K562 (cell line): ENCODE measurements at regions not wholly inside any gene's neighbourhood (a gene's known extent, or its start where the extent isn't known, plus 50 kb on each side); places are given as distances from the start of the nearest gene placed in this dataset.
A peak's percentile ranks its signal among the peaks of the same experiment; 100 is the strongest.

Source experiments
- ATAC-seq: fragments of 200-7000 bp; cut with Tn5 transposase; 3 replicates; pipeline ENCODE4 v1.9.1; 2020; ENCODE audit warnings: moderate library complexity
- BruUV-seq: library from RNA; stranded (reverse); fragments of 400-500 nt; replicated peaks from 2 replicates; lab custom pipeline; 2021; lab: Mats Ljungman, UMichigan
- CTCF ChIA-PET: fragments of 300-600 bp; formaldehyde crosslinking; extraction: SDS; loops from one replicate; lab custom pipeline; 2021; ENCODE audit warnings: low intra/inter-chr PET ratio; lab: Yijun Ruan, JAX
- POLR2A ChIA-PET: fragments of 300-600, 350-650 bp; sonication (Branson Sonifier 250); formaldehyde crosslinking; extraction: SDS; loops from one replicate; lab custom pipeline; 2021; ENCODE audit warnings: antibody characterized with exemption, inconsistent platforms; lab: Yijun Ruan, JAX
- DNase-seq, 4 experiments: peaks; one replicate each; pipeline versions ENCODE4 v3.0.0 to v3.0.0-alpha.2; 2011 to 2018; ENCODE audit warnings: low spot score in 3 of 4, mixed read lengths in 3 of 4; ENCODE audit errors: extremely low read depth in 1 of 4
- FAIRE-seq: peaks from 2 replicates; lab custom pipeline; 2011; peaks lifted over from hg19 to GRCh38; lab: Jason Lieb, UNC
- H2AFZ ChIP-seq: 2 replicates; pipeline ENCODE4 v1.6.0; 2011; ENCODE audit warnings: low read depth, low read length, control low read depth, inconsistent platforms
- H3K27ac ChIP-seq: fragments of 200-600 bp; 3 replicates; pipeline ENCODE4 v1.8.0; 2011; ENCODE audit warnings: low read depth, mild to moderate bottlenecking, control low read depth, inconsistent platforms, low read length, moderate library complexity, mixed read lengths; ENCODE audit errors: extremely low read depth
- H3K27me3 ChIP-seq, 2 experiments: fragments of 300-600 bp in 1 of 2; 2 replicates in 1 of 2; 3 replicates in 1 of 2; pipeline versions ENCODE4 v1.6.0 to v1.8.0; 2011; ENCODE audit warnings: inconsistent platforms in 2 of 2, low read length in 2 of 2, mild to moderate bottlenecking in 1 of 2, mixed read lengths in 1 of 2, moderate library complexity in 1 of 2; ENCODE audit not compliant: control insufficient read depth in 2 of 2, insufficient read depth in 2 of 2
- H3K36me3 ChIP-seq: fragments of 300-600 bp; 3 replicates; pipeline ENCODE4 v1.8.0; 2011; ENCODE audit warnings: mild to moderate bottlenecking, low read length, inconsistent platforms; ENCODE audit not compliant: control insufficient read depth, insufficient read depth
- H3K4me1 ChIP-seq, 2 experiments: fragments of 200-600 bp in 1 of 2; replicated peaks in 1 of 2; 2 replicates in 1 of 2; 3 replicates in 1 of 2; pipeline versions ENCODE4 v1.5.1 to v1.8.0; 2011; ENCODE audit warnings: inconsistent platforms in 2 of 2, low read length in 2 of 2, mild to moderate bottlenecking in 1 of 2, mixed read lengths in 1 of 2, moderate library complexity in 1 of 2; ENCODE audit not compliant: control insufficient read depth in 2 of 2, insufficient read depth in 2 of 2
- H3K4me2 ChIP-seq: 2 replicates; pipeline ENCODE4 v1.6.1; 2011; ENCODE audit warnings: low read length, control low read depth, inconsistent platforms, mixed read lengths; ENCODE audit not compliant: insufficient read depth
- H3K4me3 ChIP-seq: fragments of 200-600 bp; sonication (generic), shearing (Covaris generic); 2 replicates; pipeline ENCODE4 v1.5.1; 2016; ENCODE audit warnings: control low read depth, inconsistent platforms
- H3K79me2 ChIP-seq: fragments of 200-600 bp; 3 replicates; pipeline ENCODE4 v1.8.0; 2011; ENCODE audit warnings: low read length, inconsistent platforms; ENCODE audit not compliant: control insufficient read depth, insufficient read depth
- H3K9ac ChIP-seq, 2 experiments: 2 replicates each; pipeline versions ENCODE4 v1.6.0 to v1.6.1; 2011; ENCODE audit warnings: low read depth in 2 of 2, low read length in 2 of 2, control low read depth in 1 of 2, inconsistent platforms in 1 of 2, mild to moderate bottlenecking in 1 of 2, mixed read lengths in 1 of 2; ENCODE audit not compliant: insufficient read depth in 1 of 2
- H3K9me1 ChIP-seq: one replicate; pipeline ENCODE4 v1.6.0; 2011; ENCODE audit warnings: inconsistent platforms, mild to moderate bottlenecking, low read length, moderate library complexity; ENCODE audit not compliant: control insufficient read depth, insufficient read depth
- H3K9me3 ChIP-seq: replicated peaks from 2 replicates; pipeline ENCODE4 v1.5.1; 2011; ENCODE audit warnings: low read depth, low read length, inconsistent platforms; ENCODE audit not compliant: control insufficient read depth, insufficient read depth
- H4K20me1 ChIP-seq: replicated peaks from 2 replicates; pipeline ENCODE4 v1.6.1; 2011; ENCODE audit warnings: low read length, inconsistent platforms, mixed read lengths; ENCODE audit not compliant: control insufficient read depth, insufficient read depth
- CTCF ChIP-seq, 3 experiments: IDR thresholded peaks in 2 of 3; conservative IDR thresholded peaks in 1 of 3; 2 replicates each; pipeline ENCODE4 v1.5.1; 2011 to 2012; ENCODE audit warnings: low read length in 3 of 3, mild to moderate bottlenecking in 3 of 3, control low read depth in 2 of 3, improper control_type of control experiment in 1 of 3, inconsistent platforms in 1 of 3, low read depth in 1 of 3, mixed read lengths in 1 of 3, moderate library complexity in 1 of 3; ENCODE audit not compliant: insufficient read depth in 2 of 3
- MIER1 ChIP-seq: fragments of 450-650 bp; IDR thresholded peaks from 2 replicates; pipeline ENCODE4 v1.6.1; 2016; ENCODE audit warnings: antibody characterized with exemption, mild to moderate bottlenecking, low read depth
- RERE ChIP-seq: sonication (generic); formaldehyde crosslinking; IDR thresholded peaks from 2 replicates; pipeline ENCODE4 v1.8.0; 2023; ENCODE audit warnings: missing genetic modification reagents, mild to moderate bottlenecking, borderline replicate concordance
- RUNX1 ChIP-seq: sonication (generic); IDR thresholded peaks from 2 replicates; pipeline ENCODE4 v1.6.1; 2016; ENCODE audit warnings: antibody characterized with exemption, low read depth
- TAF15 ChIP-seq: fragments of 200-400 bp; formaldehyde crosslinking; IDR thresholded peaks from 2 replicates; pipeline ENCODE4 v1.6.1; 2017; ENCODE audit warnings: mild to moderate bottlenecking, low read depth, low read length, moderate library complexity
- TFAM ChIP-seq: fragments of 250-450 bp; sonication (Bioruptor Pico); conservative IDR thresholded peaks from 2 replicates; pipeline ENCODE4 v1.5.0; 2021; ENCODE audit warnings: mild to moderate bottlenecking, moderate library complexity
- YY1 ChIP-seq, 3 experiments: IDR thresholded peaks; 2 replicates each; pipeline ENCODE4 v1.6.1; 2011; ENCODE audit warnings: low read length in 2 of 3, mild to moderate bottlenecking in 2 of 3, moderate library complexity in 2 of 3, borderline replicate concordance in 1 of 3, control low read depth in 1 of 3, low read depth in 1 of 3; ENCODE audit not compliant: insufficient read depth in 3 of 3, insufficient replicate concordance in 2 of 3, control insufficient read depth in 1 of 3, insufficient read length in 1 of 3; ENCODE audit errors: extremely low read depth in 1 of 3
- ZNF277 ChIP-seq: fragments of 250-450 bp; sonication (Bioruptor Pico); IDR thresholded peaks from 2 replicates; pipeline ENCODE4 v1.8.0; 2022; ENCODE audit warnings: inconsistent platforms, mild to moderate bottlenecking, moderate library complexity, borderline replicate concordance
- ZNF316 ChIP-seq: fragments of 450-650 bp; IDR thresholded peaks from 2 replicates; pipeline ENCODE4 v1.6.1; 2016
- WGBS: fragments of 100-300 bp; shearing (Covaris generic); methylation state at CpG from one replicate; pipeline ENCODE4 v1.1.6; 2016; ENCODE audit warnings: low coverage, mixed read lengths; ENCODE audit not compliant: insufficient coverage; ENCODE audit errors: missing lambda C conversion rate; 5-methylcytosine and 5-hydroxymethylcytosine counted together
- in situ Hi-C: fragments of 300-500 bp; cut with MboI; formaldehyde crosslinking; loops from 4 replicates; pipeline ENCODE4 v1.15.0; 2018; ENCODE audit warnings: inconsistent platforms, mixed read lengths
- intact Hi-C: fragments of 100-400 bp; cut with micrococcal nuclease; formaldehyde crosslinking; loops from 2 replicates; pipeline ENCODE4 v1.14.2; 2022

GRCh38 chr18:33840212-33840593 is 262.2 kb downstream of the ASXL3 start (continued):
- TF ChIP-seq YY1 (IDR thresholded peaks at IDR 0.05; ENCODE audit: borderline replicate concordance in 1 of 3, control insufficient read depth in 1 of 3, extremely low read depth in 1 of 3, insufficient read depth in 3 of 3, insufficient read length in 1 of 3, insufficient replicate concordance in 2 of 3, low read depth in 1 of 3, low read length in 2 of 3) (no peak), ZNF316 (no peak), TFAM (CRISPR knock-in tag) (no peak)

- no peaks in the 10 kb centered on the region for H4K20me1 ChIP-seq
- no peak overlapping the region for H3K9ac ChIP-seq
- H2AFZ ChIP-seq: no peak overlapping the region
- no peaks in the 10 kb centered on the region for H3K9me1 ChIP-seq
- no peaks in the 10 kb centered on the region for H3K36me3 ChIP-seq
- no peaks in the 10 kb centered on the region for H3K79me2 ChIP-seq
- BruUV-seq: no TSS peak
- POLR2A ChIA-PET: interaction anchor here (0.6 kb wide), 1 partner anchor 16 kb away, joined by 3 read pairs; no protein-coding TSS in a partner anchor
- no peaks in the 10 kb centered on the region for H3K9me3 ChIP-seq
- H3K4me3 ChIP-seq: no peak overlapping the region
- CTCF ChIA-PET: interaction anchor here (0.6 to 0.7 kb wide), 2 partner anchors 946 to 1859 kb away, joined by 3 read pairs; no protein-coding TSS in a partner anchor
- no peak for FAIRE-seq
- H3K4me2 ChIP-seq: no peak overlapping the region
- no peaks in the 10 kb centered on the region for H3K4me1 ChIP-seq
- DNase-seq: peak; percentile 31 to 48 (median 37)
- no peak overlapping the region for H3K27ac ChIP-seq
- in situ Hi-C loops: no loop called here
- intact Hi-C loops: loop anchor here (5.0 kb wide), 1 partner anchor 948 kb away; no protein-coding TSS in a partner anchor
- no peaks in the 10 kb centered on the region for H3K27me3 ChIP-seq
- WGBS: 0% methylated on average over 6 of the region's 6 CpGs
- peak; percentile 55; the same call in 1 of the 3 replicates for ATAC-seq
- no peak for TF ChIP-seq TAF15
- TF ChIP-seq RERE (CRISPR knock-in tag): no peak
- no peak for TF ChIP-seq ZNF277 (CRISPR knock-in tag)
- TF ChIP-seq MIER1: no peak
- no peak for TF ChIP-seq RUNX1
- peak; percentile 4 to 52 (median 41); a peak in 3 of 6 replicates for TF ChIP-seq CTCF (IDR thresholded peaks at IDR 0.05 in 2 of 3, conservative IDR thresholded peaks at IDR 0.05 in 1 of 3; ENCODE audit: insufficient read depth in 2 of 3, low read depth in 1 of 3, low read length in 3 of 3)
Measured at GRCh38 chr18:33839452-33840211, 261.6 kb downstream of the ASXL3 start.
